ENCODE measurements at regions not wholly inside any gene's neighbourhood (a gene's known extent, or its start where the extent isn't known, plus 50 kb on each side); places are given as distances from the start of the nearest gene placed in this dataset.
"Not testable (repeated sequence)": the region's sequence is repeated elsewhere in the genome, so short reads cannot be mapped to it uniquely, and the experiment has no call there.

DNA sequence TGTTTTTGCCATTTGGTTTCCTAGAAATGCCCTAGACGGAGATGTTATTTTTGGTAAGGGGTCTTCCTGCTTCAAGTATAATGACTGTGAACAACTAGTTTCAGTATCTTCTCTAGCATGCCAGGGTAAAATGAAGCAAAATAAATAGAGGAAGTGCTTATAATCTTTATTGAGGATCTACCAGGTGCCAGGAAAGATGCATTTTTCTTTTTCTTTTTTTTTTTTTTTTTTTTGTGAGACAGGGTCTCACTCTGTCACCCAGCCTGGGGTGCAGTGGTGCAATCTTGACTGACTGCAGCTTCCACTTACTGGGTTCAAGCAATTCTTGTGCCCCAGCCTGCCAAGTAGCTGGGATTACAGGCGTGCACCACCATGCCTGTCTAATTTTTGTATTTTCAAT lies 146.6 kb upstream of the GRK3 start:
- DNase-seq (ENCODE audit: low read depth in 2 of 2) = not testable (repeated sequence)

DNA sequence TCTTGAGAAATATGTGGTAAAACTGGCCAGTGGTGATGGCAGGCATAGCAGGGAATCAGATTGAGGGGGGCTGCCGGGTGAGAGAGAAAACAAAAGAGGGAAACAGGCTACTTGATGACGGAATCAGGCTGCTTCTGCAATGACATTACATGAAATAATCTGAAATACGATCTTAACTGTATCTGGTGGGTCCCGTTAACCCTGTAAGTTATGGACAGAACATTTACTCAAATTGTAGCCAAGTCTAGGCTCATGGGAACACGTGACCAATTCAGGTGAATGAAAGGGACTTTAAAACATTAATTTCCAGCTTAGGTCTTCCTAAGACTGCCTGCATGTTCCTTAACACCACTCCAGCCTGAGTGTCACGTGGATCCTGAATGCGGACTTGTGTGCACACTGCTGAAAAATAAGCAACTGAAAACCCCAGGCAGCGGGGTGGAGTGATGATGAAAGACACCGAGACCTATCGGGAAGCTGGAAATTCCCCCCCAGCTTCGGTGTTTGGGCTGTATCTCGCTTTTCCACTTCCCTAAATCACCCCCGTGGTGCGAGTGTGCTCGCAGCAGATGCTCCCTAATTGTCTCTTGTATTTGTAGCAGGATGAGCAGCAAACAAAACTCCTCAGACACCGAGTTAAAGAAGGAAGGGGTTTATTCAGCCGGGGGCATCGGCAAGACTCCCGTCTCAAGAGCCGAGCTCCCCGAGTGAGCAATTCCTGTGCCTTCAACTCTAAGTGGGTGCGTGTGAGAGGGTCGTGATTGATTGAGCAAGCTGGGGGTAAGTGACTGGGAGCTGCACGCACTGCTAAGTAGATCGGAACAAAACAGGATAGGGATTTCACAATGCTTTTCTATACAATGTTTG lies 145.0 kb upstream of the GRK3 start:
- DNase-seq (ENCODE audit: low read depth in 2 of 2) = no peak

DNA sequence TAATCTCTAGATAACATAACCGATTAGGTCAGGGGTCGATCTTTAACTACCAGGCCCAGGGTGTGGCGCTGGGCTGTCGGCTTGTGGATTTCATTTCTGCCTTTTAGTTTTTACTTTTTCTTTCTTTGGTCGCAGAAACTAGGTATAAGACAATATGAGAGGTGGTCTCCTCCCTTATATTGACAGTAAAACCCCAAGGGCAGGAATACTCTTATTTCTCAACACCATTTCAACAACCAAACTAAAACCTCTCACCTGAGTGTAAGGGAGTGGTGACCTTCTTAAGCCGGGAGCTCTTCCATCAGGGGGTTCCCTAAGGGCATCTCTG lies 144.4 kb upstream of the GRK3 start:
- DNase-seq (ENCODE audit: low read depth in 2 of 2) = not testable (repeated sequence)

DNA sequence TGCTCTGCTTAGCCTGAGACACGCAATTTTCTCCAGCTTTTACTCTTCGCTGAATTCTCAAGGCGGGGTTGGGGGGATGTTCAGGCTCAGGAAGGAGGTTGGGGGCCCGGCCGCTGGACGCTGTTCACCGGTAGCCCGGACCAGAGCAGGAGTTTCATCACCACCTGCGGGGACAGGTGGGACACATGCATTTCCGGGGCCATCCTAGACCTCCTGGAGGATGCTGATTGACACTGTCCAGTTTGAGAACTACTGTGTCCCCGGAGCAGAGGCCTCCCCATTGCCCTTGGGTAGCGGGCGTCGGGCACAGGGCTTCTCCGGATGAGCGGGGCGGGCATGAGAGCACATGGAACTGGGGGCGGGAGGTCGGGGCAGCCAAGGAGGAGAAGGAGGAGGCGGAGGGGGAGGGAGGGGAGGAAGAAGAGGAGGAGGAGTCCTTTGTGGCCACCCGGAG lies 144.0 kb upstream of the GRK3 start:
- no peak for DNase-seq (ENCODE audit: low read depth in 2 of 2)

- DNase-seq (ENCODE audit: low read depth in 2 of 2) = no peak
Measured at GRCh38 chr22:25420925-25421904, 143.3 kb upstream of the GRK3 start.

DNA sequence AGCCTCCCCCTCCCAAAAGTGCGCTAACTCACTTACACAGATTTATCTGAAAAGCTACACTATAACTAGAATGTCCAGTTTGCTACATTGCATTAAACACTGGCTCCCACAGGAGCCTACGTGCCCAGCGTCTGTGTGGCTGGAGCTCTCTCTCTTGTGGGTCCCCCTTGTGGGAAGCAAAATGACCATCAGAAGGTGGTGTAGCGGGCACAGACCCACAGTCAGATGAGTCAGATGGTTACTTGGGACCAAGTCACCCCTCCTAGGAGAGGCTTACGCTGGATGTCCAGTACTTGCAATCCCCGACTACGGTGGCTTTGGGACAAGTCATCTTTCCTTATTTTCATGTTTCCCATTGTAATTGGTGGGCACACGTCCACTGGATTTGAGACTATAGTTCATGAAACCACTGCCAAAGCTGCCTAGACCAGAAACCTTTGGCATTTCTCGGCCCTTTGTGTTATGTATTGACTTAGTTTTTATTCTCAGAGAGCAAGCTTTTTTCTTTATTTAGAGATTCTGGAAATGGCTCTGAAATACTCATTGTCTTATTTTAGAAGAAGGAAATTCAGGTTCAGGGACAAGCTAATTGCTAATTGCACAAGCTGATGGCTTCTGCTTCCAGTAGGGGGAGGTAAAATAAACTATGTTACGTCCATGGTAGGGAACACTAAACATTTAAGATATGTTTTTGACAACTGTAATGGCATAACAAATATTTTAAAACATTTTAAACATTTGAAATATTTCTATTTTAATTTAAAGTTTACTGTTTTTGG lies 137.8 kb upstream of the GRK3 start:
- not testable (repeated sequence) for DNase-seq (ENCODE audit: low read depth in 2 of 2)

GRCh38 chr22:25431637-25432342 lies 132.7 kb upstream of the GRK3 start:
- not testable (repeated sequence) for DNase-seq (ENCODE audit: low read depth in 2 of 2)

DNA sequence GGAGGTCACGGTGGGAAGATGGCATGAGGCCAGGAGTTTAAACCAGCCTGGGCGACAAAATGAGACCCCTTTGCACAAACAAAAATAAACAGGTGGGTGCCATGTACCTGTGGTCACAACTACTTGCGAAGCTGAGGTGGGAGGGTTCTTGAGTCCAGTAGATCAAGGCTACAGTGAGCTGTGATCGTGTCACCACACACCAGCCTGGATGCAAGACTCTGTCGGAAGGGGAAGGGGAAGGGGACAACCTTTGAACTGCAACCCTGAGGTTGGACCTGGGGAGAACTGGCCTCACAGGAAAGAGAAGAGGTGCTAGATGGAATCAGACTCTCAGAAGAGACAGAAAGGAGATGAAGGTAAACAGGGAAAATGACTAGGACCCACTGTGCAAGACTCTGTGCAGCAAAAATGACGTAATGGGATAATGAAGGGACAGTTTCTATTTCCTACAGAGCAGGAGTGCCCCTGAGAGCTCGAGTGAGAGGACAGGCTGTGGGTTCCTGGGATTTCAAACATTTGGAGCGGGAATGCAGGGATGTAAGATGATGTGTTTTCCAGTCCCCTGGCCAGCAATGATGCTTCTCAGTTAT lies 131.0 kb upstream of the GRK3 start:
- not testable (repeated sequence) for DNase-seq (ENCODE audit: low read depth in 2 of 2)

- DNase-seq (ENCODE audit: low read depth in 2 of 2) = no peak
Measured at GRCh38 chr22:25437414-25438160, 126.9 kb upstream of the GRK3 start.

GRCh38 chr22:25447067-25447685 lies 117.3 kb upstream of the GRK3 start:
- no peak for DNase-seq (ENCODE audit: low read depth in 2 of 2)

GRCh38 chr22:25447686-25448434 lies 116.6 kb upstream of the GRK3 start:
- peak; percentile 60 to 61 for DNase-seq (ENCODE audit: low read depth in 2 of 2)

DNA sequence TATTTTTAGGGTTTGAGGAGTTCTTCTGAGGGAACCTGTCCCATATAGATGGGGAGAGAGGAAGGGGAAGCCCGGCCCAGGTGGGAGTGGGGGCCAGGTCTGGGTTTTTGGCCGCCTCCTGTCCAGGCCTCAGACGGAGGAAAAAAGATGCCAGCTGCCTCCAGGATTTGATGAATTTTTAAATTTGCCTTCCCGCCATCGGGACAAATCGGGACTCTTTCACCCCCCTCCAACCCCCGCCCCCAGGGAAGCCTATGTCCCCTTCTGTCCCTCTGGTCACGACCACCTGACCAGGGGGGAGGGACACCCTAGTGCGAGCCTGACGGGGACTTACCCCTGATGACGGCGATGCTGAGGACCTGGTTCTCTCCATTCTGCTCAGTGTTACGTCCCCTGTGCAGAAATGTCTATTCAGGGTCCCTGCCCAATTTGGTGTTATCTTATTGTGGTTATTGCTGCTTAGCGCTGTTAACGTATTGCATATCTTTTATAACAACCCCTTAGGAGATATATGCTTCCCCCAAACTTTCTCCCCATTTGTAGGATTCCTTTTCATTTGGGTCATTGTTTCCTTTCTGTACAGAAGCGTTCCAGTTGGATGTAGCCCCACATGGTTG lies 115.9 kb upstream of the GRK3 start:
- no peak for DNase-seq (ENCODE audit: low read depth in 2 of 2)

DNA sequence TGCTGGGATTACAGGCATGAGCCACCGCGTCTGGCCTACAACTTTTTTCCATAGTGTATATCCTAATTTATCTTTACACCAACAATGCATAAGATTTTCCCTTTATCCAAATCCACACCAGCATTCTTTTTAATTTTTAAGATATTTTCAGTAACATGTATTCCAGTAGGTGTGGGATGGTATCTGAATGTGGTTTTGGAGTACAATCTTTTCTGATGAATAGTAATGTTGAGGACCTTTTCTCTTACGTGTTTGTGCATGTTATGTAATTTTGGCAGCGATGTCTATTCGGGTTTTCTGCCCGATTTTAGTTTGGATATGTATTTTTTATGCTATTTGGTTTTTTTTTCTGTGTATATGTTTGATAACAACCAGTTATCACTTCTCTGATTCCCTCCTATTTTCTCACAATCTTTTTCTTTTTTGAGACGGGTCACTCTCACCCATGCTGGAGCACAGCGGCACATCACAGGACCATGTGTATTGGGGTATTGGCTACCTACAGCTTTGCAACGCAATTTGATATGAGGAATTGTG lies 114.6 kb upstream of the GRK3 start:
- no peak for DNase-seq (ENCODE audit: low read depth in 2 of 2)

DNA sequence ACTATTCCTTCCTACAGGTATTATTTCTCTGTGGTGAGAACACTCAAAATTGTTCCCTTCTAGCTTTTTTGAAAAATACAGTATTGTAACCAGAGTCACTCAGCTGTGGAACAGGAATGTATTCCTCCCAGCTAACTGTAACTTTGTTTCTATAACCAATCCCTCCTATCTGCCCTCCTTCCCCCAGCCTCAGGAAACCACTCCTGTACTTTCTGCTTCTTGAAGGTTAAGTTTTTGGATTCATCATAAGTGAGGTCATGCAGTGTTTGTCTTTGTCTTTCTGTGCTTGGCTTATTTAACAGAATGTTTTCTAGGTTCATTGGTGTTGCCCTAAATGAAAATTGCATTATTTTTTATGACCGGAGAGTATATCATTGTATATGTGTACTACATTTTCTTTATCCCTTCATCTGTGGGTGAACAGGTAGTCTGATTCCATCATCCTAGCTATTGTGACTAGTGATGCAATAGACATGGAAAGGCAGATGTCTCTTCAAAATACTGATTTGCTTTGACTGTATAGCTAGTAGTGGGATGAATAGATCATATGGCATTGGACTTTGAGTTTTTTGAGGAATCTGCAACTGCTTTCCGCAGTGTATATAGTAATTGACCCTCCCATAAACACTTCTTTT lies 112.9 kb upstream of the GRK3 start:
- no peak for DNase-seq (ENCODE audit: low read depth in 2 of 2)

- no peak for DNase-seq (ENCODE audit: low read depth in 2 of 2)
Measured at GRCh38 chr22:25452116-25452700, 112.3 kb upstream of the GRK3 start.

DNA sequence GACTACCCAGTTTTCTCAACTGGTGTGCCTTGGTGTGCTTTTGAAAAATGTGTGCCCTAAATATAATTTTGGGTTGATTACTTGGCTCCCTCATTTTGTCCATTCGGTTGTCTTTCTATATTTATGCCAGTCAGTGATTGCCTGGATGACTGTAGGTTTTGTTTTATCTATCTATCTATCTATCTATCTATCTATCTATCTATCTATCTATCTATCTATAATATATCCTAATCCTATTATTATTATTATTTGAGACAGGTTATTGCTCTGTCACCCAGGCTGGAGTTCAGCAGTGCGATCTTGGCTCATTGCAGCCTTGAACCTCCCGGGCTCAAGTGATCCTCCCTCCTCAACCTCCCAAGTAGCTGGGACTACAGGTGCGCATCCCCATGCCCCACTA lies 111.4 kb upstream of the GRK3 start:
- no peak for DNase-seq (ENCODE audit: low read depth in 2 of 2)

GRCh38 chr22:25453557-25453956 lies 110.9 kb upstream of the GRK3 start:
- DNase-seq (ENCODE audit: low read depth in 2 of 2) = no peak

Measured in fibroblast of skin of left biceps (primary cell).